ENCODE measurements at regions not wholly inside any gene's neighbourhood (a gene's known extent, or its start where the extent isn't known, plus 50 kb on each side); places are given as distances from the start of the nearest gene placed in this dataset.

GRCh38 chr7:60017-60675 is 132.2 kb upstream of the FAM20C start:
- no peak for DNase-seq (ENCODE audit: extremely low spot score)
- H3K27ac ChIP-seq (ENCODE audit: low read depth): no peak overlapping the region
- no peak overlapping the region for H3K4me3 ChIP-seq (ENCODE audit: low read depth, low read length)
- no peaks in the 10 kb centered on the region for H3K4me1 ChIP-seq (ENCODE audit: insufficient read depth)
- H3K36me3 ChIP-seq (ENCODE audit: insufficient read depth): no peaks in the 10 kb centered on the region
- WGBS: 89% methylated on average over 16 of the region's 16 CpGs

- WGBS: 94% methylated on average over 9 of the region's 9 CpGs
- Histone ChIP-seq H3K27ac (ENCODE audit: low read depth) (no peak overlapping the region), H3K4me3 (ENCODE audit: low read depth, low read length) (no peak overlapping the region), H3K4me1 (ENCODE audit: insufficient read depth) (no peaks in the 10 kb centered on the region), H3K36me3 (ENCODE audit: insufficient read depth) (no peaks in the 10 kb centered on the region)
- DNase-seq (ENCODE audit: extremely low spot score): no peak
Measured at GRCh38 chr7:60706-61105, 131.7 kb upstream of the FAM20C start.

- Histone ChIP-seq H3K36me3 (ENCODE audit: insufficient read depth) (no peaks in the 10 kb centered on the region), H3K27ac (ENCODE audit: low read depth) (no peak overlapping the region), H3K4me1 (ENCODE audit: insufficient read depth) (no peaks in the 10 kb centered on the region), H3K4me3 (ENCODE audit: low read depth, low read length) (no peak overlapping the region)
- WGBS: 85% methylated on average over 9 of the region's 9 CpGs
- no peak for DNase-seq (ENCODE audit: extremely low spot score)
Measured at GRCh38 chr7:61111-61510, 131.3 kb upstream of the FAM20C start.

GRCh38 chr7:61576-62360 is 130.6 kb upstream of the FAM20C start:
- 88% methylated on average over 18 of the region's 18 CpGs for WGBS
- no peak overlapping the region for H3K4me3 ChIP-seq (ENCODE audit: low read depth, low read length)
- no peaks in the 10 kb centered on the region for H3K4me1 ChIP-seq (ENCODE audit: insufficient read depth)
- DNase-seq (ENCODE audit: extremely low spot score): no peak
- H3K36me3 ChIP-seq (ENCODE audit: insufficient read depth): no peaks in the 10 kb centered on the region
- H3K27ac ChIP-seq (ENCODE audit: low read depth): no peak overlapping the region

- H3K27ac ChIP-seq (ENCODE audit: low read depth): no peak overlapping the region
- no peaks in the 10 kb centered on the region for H3K4me1 ChIP-seq (ENCODE audit: insufficient read depth)
- 94% methylated on average over 26 of the region's 26 CpGs for WGBS
- DNase-seq (ENCODE audit: extremely low spot score): no peak
- H3K36me3 ChIP-seq (ENCODE audit: insufficient read depth): no peaks in the 10 kb centered on the region
- no peak overlapping the region for H3K4me3 ChIP-seq (ENCODE audit: low read depth, low read length)
Measured at GRCh38 chr7:62361-63116, 129.8 kb upstream of the FAM20C start.

- WGBS: 80% methylated on average over 5 of the region's 5 CpGs
- no peak for DNase-seq (ENCODE audit: extremely low spot score)
- Histone ChIP-seq H3K4me3 (ENCODE audit: low read depth, low read length) (no peak overlapping the region), H3K36me3 (ENCODE audit: insufficient read depth) (no peaks in the 10 kb centered on the region), H3K4me1 (ENCODE audit: insufficient read depth) (no peaks in the 10 kb centered on the region), H3K27ac (ENCODE audit: low read depth) (no peak overlapping the region)
Measured at GRCh38 chr7:63117-63480, 129.3 kb upstream of the FAM20C start.

- no peak overlapping the region for H3K4me3 ChIP-seq (ENCODE audit: low read depth, low read length)
- no peaks in the 10 kb centered on the region for H3K36me3 ChIP-seq (ENCODE audit: insufficient read depth)
- WGBS: 62% methylated on average over 11 of the region's 11 CpGs
- DNase-seq (ENCODE audit: extremely low spot score): no peak
- no peaks in the 10 kb centered on the region for H3K4me1 ChIP-seq (ENCODE audit: insufficient read depth)
- no peak overlapping the region for H3K27ac ChIP-seq (ENCODE audit: low read depth)
Measured at GRCh38 chr7:63521-64021, 128.8 kb upstream of the FAM20C start.

- no peak overlapping the region for H3K4me3 ChIP-seq (ENCODE audit: low read depth, low read length)
- no peak overlapping the region for H3K27ac ChIP-seq (ENCODE audit: low read depth)
- no peaks in the 10 kb centered on the region for H3K36me3 ChIP-seq (ENCODE audit: insufficient read depth)
- H3K4me1 ChIP-seq (ENCODE audit: insufficient read depth): no peaks in the 10 kb centered on the region
- peak; percentile 45 for DNase-seq (ENCODE audit: extremely low spot score)
- 57% methylated on average over 6 of the region's 6 CpGs for WGBS
Measured at GRCh38 chr7:64098-64915, 128.1 kb upstream of the FAM20C start.

GRCh38 chr7:64916-65341 is 127.4 kb upstream of the FAM20C start:
- DNase-seq (ENCODE audit: extremely low spot score): no peak
- no peaks in the 10 kb centered on the region for H3K4me1 ChIP-seq (ENCODE audit: insufficient read depth)
- no peak overlapping the region for H3K27ac ChIP-seq (ENCODE audit: low read depth)
- H3K4me3 ChIP-seq (ENCODE audit: low read depth, low read length): no peak overlapping the region
- H3K36me3 ChIP-seq (ENCODE audit: insufficient read depth): no peaks in the 10 kb centered on the region
- WGBS: 80% methylated on average over 11 of the region's 11 CpGs

GRCh38 chr7:65554-65953 is 126.8 kb upstream of the FAM20C start:
- H3K4me3 ChIP-seq (ENCODE audit: low read depth, low read length): no peak overlapping the region
- H3K36me3 ChIP-seq (ENCODE audit: insufficient read depth): no peaks in the 10 kb centered on the region
- no peak overlapping the region for H3K27ac ChIP-seq (ENCODE audit: low read depth)
- no peak for DNase-seq (ENCODE audit: extremely low spot score)
- 85% methylated on average over 8 of the region's 8 CpGs for WGBS
- H3K4me1 ChIP-seq (ENCODE audit: insufficient read depth): no peaks in the 10 kb centered on the region

GRCh38 chr7:66296-66695 is 126.1 kb upstream of the FAM20C start:
- Histone ChIP-seq H3K36me3 (ENCODE audit: insufficient read depth) (no peaks in the 10 kb centered on the region), H3K4me1 (ENCODE audit: insufficient read depth) (no peaks in the 10 kb centered on the region), H3K4me3 (ENCODE audit: low read depth, low read length) (no peak overlapping the region), H3K27ac (ENCODE audit: low read depth) (no peak overlapping the region)
- WGBS: 92% methylated on average over 12 of the region's 12 CpGs
- no peak for DNase-seq (ENCODE audit: extremely low spot score)

GRCh38 chr7:66741-67140 is 125.6 kb upstream of the FAM20C start:
- H3K27ac ChIP-seq (ENCODE audit: low read depth): no peak overlapping the region
- no peaks in the 10 kb centered on the region for H3K4me1 ChIP-seq (ENCODE audit: insufficient read depth)
- H3K36me3 ChIP-seq (ENCODE audit: insufficient read depth): no peaks in the 10 kb centered on the region
- no peak overlapping the region for H3K4me3 ChIP-seq (ENCODE audit: low read depth, low read length)
- 94% methylated on average over 12 of the region's 12 CpGs for WGBS
- DNase-seq (ENCODE audit: extremely low spot score): no peak

GRCh38 chr7:67661-68395 is 124.5 kb upstream of the FAM20C start:
- no peaks in the 10 kb centered on the region for H3K36me3 ChIP-seq (ENCODE audit: insufficient read depth)
- DNase-seq (ENCODE audit: extremely low spot score): no peak
- 94% methylated on average over 11 of the region's 11 CpGs for WGBS
- H3K4me3 ChIP-seq (ENCODE audit: low read depth, low read length): no peak overlapping the region
- H3K4me1 ChIP-seq (ENCODE audit: insufficient read depth): no peaks in the 10 kb centered on the region
- H3K27ac ChIP-seq (ENCODE audit: low read depth): no peak overlapping the region

Data from urinary bladder (tissue), 3 donors.